Fibroblast of the aortic adventitia (primary cell): ENCODE measurements at regions not wholly inside any gene's neighbourhood (a gene's known extent, or its start where the extent isn't known, plus 50 kb on each side); places are given as distances from the start of the nearest gene placed in this dataset.

ENCODE experiments used
- DNase-seq: peaks from one replicate; pipeline ENCODE4 v3.0.0-alpha.2; 2010; ENCODE audit warnings: low read depth
- H3K4me3 ChIP-seq: 2 replicates; pipeline ENCODE4 v1.5.1; 2011; ENCODE audit warnings: low read depth, mild to moderate bottlenecking, control low read depth, low read length, moderate library complexity
- CTCF ChIP-seq: IDR thresholded peaks from 2 replicates; pipeline ENCODE4 v1.5.1; 2011; ENCODE audit warnings: mild to moderate bottlenecking, low read length, control low read depth, inconsistent platforms; ENCODE audit not compliant: insufficient read depth

GRCh38 chr7:85483177-85483576 is 296.3 kb upstream of the SEMA3D start:
- DNase-seq: peak; percentile 95
- no peak for TF ChIP-seq CTCF
- no peak overlapping the region for H3K4me3 ChIP-seq

GRCh38 chr7:85480666-85481065 is 293.8 kb upstream of the SEMA3D start:
- no peak for TF ChIP-seq CTCF
- DNase-seq: no peak
- no peak overlapping the region for H3K4me3 ChIP-seq

- TF ChIP-seq CTCF: no peak
- no peak overlapping the region for H3K4me3 ChIP-seq
- peak; percentile 81 for DNase-seq
Observed at GRCh38 chr7:85479918-85480643, 293.2 kb upstream of the SEMA3D start.

GRCh38 chr7:85478530-85478929 is 291.7 kb upstream of the SEMA3D start:
- no peak for TF ChIP-seq CTCF
- H3K4me3 ChIP-seq: no peak overlapping the region
- no peak for DNase-seq

DNA sequence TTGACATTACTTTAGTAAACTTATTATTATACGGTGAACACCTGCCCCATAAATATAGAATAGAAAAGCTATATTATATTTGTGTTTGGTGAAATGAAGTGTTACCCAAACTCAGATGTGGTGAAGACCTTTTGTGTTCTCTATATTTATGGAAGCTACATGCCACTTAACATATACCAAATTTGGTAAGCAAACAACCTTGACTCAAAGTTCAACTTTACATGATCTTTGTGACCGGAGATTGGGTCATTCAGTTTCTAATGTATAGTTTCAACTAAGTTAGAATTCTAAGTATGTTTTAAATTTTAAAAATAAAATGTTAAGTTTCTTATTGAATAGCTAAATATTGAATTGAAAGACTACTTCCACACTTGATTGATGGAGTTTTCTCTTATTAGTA is 288.6 kb upstream of the SEMA3D start:
- DNase-seq: no peak
- TF ChIP-seq CTCF: no peak
- no peak overlapping the region for H3K4me3 ChIP-seq

DNA sequence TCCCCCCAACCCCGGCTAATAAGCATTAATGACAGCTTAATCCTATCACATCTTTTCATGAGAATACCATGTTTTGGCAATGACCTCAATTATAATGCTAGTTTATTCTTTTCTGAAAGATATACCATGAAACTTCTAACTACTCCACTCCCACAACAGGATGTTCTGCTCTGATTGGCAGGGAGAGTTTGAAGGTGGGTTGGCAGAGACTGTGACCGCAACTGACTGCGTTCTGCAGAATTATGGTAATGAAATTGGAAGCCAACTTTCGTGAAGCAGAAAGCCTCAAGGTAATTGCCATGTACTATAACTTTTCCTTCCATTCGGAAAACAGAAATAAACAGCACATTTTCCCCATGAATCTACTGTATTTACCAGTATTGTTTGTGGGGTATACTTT is 288.2 kb upstream of the SEMA3D start:
- DNase-seq: no peak
- no peak overlapping the region for H3K4me3 ChIP-seq
- TF ChIP-seq CTCF: no peak

- DNase-seq: no peak
- TF ChIP-seq CTCF: no peak
- no peak overlapping the region for H3K4me3 ChIP-seq
Observed at GRCh38 chr7:85474234-85474633, 287.4 kb upstream of the SEMA3D start.
